ENCODE measurements at regions not wholly inside any gene's neighbourhood (a gene's known extent, or its start where the extent isn't known, plus 50 kb on each side); places are given as distances from the start of the nearest gene placed in this dataset.

- DNase-seq = no peak
These were observed 103.3 kb upstream of the EPHA4 start for GRCh38 chr2:221675201-221675908.

- no peak for DNase-seq
These were observed 102.3 kb upstream of the EPHA4 start for GRCh38 chr2:221674446-221674845.

- no peak for DNase-seq
These were observed 101.1 kb upstream of the EPHA4 start for GRCh38 chr2:221673248-221673647.

GRCh38 chr2:221671515-221671914, 99.4 kb upstream of the EPHA4 start:
- DNase-seq = no peak

GRCh38 chr2:221662689-221663391, 90.7 kb upstream of the EPHA4 start:
- DNase-seq = no peak

GRCh38 chr2:221657806-221658205, 85.7 kb upstream of the EPHA4 start:
- DNase-seq = no peak

- no peak for DNase-seq
These were observed 83.2 kb upstream of the EPHA4 start for GRCh38 chr2:221655300-221655699.

GRCh38 chr2:221653182-221653581, 81.1 kb upstream of the EPHA4 start:
- DNase-seq = no peak

- DNase-seq = peak; percentile 1
These were observed 77.1 kb upstream of the EPHA4 start for GRCh38 chr2:221649051-221649775.

GRCh38 chr2:221642447-221642846, 70.3 kb upstream of the EPHA4 start:
- no peak for DNase-seq

GRCh38 chr2:221641181-221641871, 69.2 kb upstream of the EPHA4 start:
- no peak for DNase-seq

GRCh38 chr2:221640686-221641085, 68.6 kb upstream of the EPHA4 start:
- DNase-seq = no peak

GRCh38 chr2:221637851-221638250, 65.7 kb upstream of the EPHA4 start:
- DNase-seq = no peak

- DNase-seq = peak; percentile 69
These were observed 63.8 kb upstream of the EPHA4 start for GRCh38 chr2:221635949-221636348.

GRCh38 chr2:221629468-221629867, 57.4 kb upstream of the EPHA4 start:
- DNase-seq = no peak

GRCh38 chr2:221624475-221624874, 52.4 kb upstream of the EPHA4 start:
- no peak for DNase-seq

Measured in NCI-H2029 treated with DMSO at 0.1 percent for 48 hours (cell line).